Stimulated activated CD8-positive, alpha-beta memory T cell treated with anti-CD3 and anti-CD28 coated beads, Interleukin-12 subunit alpha, Interleukin-12 subunit beta, amount 100 ng/mL, for 1 hour (primary cell): ENCODE measurements at regions not wholly inside any gene's neighbourhood (a gene's known extent, or its start where the extent isn't known, plus 50 kb on each side); places are given as distances from the start of the nearest gene placed in this dataset.
A peak's percentile ranks its signal among the peaks of the same experiment; 100 is the strongest.

Experiments used
- DNase-seq: peaks from one replicate; pipeline ENCODE4 v3.0.0-alpha.2; 2020; ENCODE audit warnings: low read depth

- no peak for DNase-seq
These were observed 58.3 kb upstream of the LYST start for GRCh38 chr1:235925016-235925415.

- no peak for DNase-seq
These were observed 56.8 kb upstream of the LYST start for GRCh38 chr1:235923466-235924021.

GRCh38 chr1:235920596-235921375, 54.1 kb upstream of the LYST start:
- no peak for DNase-seq

DNA sequence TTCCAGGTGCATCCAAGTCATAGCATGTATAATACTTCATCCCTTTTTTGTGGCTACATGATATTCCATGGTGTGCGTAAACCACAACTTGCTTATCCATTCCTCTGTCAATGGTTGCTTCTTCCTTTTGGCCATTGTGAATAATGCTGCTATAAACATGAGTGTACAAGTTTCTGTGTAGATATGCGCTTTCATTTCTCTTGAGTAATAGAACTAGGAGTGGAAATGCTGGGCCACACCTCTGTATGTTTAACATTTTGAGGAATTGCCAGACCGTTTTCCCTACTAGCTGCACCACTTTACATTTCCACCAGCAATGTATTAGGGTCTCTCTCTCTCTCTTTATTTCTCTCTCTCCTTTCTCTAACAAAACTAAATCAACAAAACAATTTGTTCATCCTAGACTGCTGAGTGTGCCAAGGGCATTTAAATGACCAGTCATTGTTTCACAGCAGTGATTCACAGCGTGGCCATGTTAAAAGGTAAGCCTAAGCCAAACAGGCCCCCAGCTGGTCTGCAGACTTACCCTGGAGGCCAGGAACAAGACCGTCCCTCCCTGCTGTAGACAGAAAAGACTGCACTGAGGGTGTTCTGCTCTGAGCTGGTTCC, 53.2 kb upstream of the LYST start:
- no peak for DNase-seq

- DNase-seq = no peak
These were observed 52.6 kb upstream of the LYST start for GRCh38 chr1:235919127-235919832.

GRCh38 chr1:235918465-235918864, 51.8 kb upstream of the LYST start:
- DNase-seq = no peak

- no peak for DNase-seq
These were observed 51.3 kb upstream of the LYST start for GRCh38 chr1:235918032-235918431.

DNA sequence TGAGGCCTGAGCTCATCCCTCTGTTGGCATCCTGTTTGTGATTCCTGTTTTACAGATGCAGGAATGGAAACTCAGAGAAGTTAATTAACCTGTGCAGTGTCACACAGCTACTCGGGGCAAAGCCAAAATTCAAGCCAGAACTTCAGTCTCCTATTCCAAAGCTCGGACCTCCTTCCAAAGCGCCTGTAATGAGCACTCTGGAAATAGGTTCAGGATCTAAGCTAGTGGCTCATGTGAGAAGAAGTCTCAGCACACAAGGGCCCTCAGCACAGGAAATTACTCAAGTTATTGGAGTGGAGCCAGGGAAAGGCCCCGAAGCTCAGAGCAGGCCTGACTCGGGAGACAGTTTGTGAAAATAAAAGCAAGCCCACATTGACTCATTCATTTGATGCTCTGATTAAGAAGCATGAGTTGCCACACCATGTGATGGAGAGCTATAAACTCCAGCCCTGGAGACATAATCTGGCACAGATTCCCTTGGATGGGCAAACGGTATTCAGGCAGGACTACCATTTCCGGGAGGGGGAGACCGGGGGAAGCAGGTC, 50.6 kb upstream of the LYST start:
- DNase-seq = peak; percentile 50
